ENCODE measurements at regions not wholly inside any gene's neighbourhood (a gene's known extent, or its start where the extent isn't known, plus 50 kb on each side); places are given as distances from the start of the nearest gene placed in this dataset.
"Not testable (repeated sequence)": the region's sequence is repeated elsewhere in the genome, so short reads cannot be mapped to it uniquely, and the experiment has no call there.

DNA sequence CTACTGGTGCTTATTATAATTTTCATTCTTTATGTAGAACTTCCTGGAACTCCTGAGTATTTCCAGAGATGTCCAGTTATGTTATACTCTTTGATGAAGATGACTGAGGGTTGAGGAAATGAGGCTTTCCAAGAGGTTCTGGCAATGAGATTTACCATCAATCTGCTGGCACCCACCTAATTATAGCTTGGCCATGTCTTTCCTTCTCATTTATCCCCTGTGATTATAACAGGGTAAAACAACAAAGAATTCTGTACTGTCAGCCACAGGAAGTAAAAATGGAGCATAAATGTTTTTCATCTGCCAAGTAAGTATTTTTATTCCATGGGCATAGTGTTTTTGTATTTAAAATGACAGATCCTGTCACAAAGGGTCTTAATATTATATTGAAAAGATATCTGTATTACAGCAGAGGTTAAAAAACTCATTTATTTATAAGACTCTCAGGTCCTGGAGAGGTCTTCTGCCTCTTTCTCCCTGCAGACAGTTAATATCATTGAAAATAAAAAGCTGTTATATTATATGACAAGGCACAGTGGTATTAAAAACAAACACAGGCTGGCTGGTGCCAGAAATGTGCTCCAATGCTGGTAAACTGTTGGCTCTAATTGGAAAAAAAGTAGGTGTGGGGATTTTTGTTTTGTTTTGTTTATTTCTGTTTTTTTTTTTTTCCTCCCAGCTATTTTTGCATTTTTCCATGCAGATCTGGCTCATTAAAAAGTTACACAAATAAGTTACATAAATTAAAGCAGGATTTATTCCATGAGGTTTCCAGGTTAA is 1764.1 kb upstream of the CELF4 start:
- no peak overlapping the region for H3K4me3 Mint-ChIP-seq
- DNase-seq (ENCODE audit: low spot score in 2 of 2) = no peak
- no peak overlapping the region for H3K27ac Mint-ChIP-seq
- peaks cover 14% of the 10 kb centered on the region for H3K9me3 Mint-ChIP-seq
- no peak for ATAC-seq
- no peaks in the 10 kb centered on the region for H3K4me1 Mint-ChIP-seq
- H3K36me3 Mint-ChIP-seq = no peaks in the 10 kb centered on the region

DNA sequence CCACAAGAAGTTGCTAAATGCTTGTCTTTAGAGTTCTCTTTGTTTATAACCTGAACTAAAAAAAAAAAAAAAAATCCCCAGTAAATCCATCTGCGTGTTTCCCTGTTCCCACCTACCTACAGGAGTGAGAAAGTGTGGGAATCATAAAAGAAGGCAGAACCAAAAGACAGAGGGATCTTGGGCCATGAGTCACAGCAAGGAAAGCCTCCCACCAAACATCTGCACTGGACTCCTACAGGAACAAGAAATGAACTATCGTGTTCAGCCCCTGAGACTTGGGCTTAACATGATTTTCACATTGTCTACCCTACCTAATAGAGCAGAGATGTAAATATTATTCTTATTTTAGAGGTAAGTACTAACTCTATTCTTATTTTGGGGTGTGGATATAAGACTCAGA is 1761.2 kb upstream of the CELF4 start:
- H3K27ac Mint-ChIP-seq = no peak overlapping the region
- H3K36me3 Mint-ChIP-seq = no peaks in the 10 kb centered on the region
- H3K4me1 Mint-ChIP-seq = no peaks in the 10 kb centered on the region
- H3K9me3 Mint-ChIP-seq = peaks cover 11% of the 10 kb centered on the region
- DNase-seq (ENCODE audit: low spot score in 2 of 2) = no peak
- ATAC-seq = no peak
- H3K4me3 Mint-ChIP-seq = no peak overlapping the region

DNA sequence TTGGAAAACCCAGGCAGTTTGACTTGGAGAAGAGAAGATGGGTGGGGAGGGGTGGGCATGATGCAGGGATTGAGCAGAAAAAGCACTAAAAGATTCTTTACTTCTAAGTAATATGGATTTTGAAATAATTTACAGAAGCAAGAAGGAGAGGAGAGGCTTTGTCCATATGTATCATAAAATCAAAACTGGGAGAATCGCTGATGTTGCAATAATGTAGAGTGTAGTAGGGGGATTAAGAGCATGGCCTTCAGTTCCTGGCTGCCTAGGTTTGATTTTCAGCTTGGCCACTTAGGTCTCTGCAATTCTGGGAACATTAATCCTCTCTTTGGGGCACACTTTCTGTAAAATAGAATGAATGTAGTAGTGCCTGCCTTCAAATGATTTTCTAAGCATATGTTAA is 1760.4 kb upstream of the CELF4 start:
- H3K27ac Mint-ChIP-seq = no peak overlapping the region
- H3K9me3 Mint-ChIP-seq = peaks cover 16% of the 10 kb centered on the region
- DNase-seq (ENCODE audit: low spot score in 2 of 2) (no peak), ATAC-seq (no peak)
- no peaks in the 10 kb centered on the region for H3K36me3 Mint-ChIP-seq
- no peaks in the 10 kb centered on the region for H3K4me1 Mint-ChIP-seq
- no peak overlapping the region for H3K4me3 Mint-ChIP-seq

GRCh38 chr18:39319141-39319540 is 1753.5 kb upstream of the CELF4 start:
- peaks cover 10% of the 10 kb centered on the region for H3K9me3 Mint-ChIP-seq
- no peaks in the 10 kb centered on the region for H3K4me1 Mint-ChIP-seq

GRCh38 chr18:39318462-39318861 is 1752.9 kb upstream of the CELF4 start:
- H3K27ac Mint-ChIP-seq = no peak overlapping the region
- no peaks in the 10 kb centered on the region for H3K4me1 Mint-ChIP-seq
- no peak for DNase-seq (ENCODE audit: low spot score in 2 of 2)
- no peak overlapping the region for H3K4me3 Mint-ChIP-seq
- no peak for ATAC-seq
- peaks cover 13% of the 10 kb centered on the region for H3K9me3 Mint-ChIP-seq
- H3K36me3 Mint-ChIP-seq = no peaks in the 10 kb centered on the region

More at GRCh38 chr18:39319141-39319540, 1753.5 kb upstream of the CELF4 start:
- DNase-seq (ENCODE audit: low spot score in 2 of 2) (no peak), ATAC-seq (no peak)
- H3K4me3 Mint-ChIP-seq = no peak overlapping the region
- H3K27ac Mint-ChIP-seq = no peak overlapping the region
- H3K36me3 Mint-ChIP-seq = no peaks in the 10 kb centered on the region

DNA sequence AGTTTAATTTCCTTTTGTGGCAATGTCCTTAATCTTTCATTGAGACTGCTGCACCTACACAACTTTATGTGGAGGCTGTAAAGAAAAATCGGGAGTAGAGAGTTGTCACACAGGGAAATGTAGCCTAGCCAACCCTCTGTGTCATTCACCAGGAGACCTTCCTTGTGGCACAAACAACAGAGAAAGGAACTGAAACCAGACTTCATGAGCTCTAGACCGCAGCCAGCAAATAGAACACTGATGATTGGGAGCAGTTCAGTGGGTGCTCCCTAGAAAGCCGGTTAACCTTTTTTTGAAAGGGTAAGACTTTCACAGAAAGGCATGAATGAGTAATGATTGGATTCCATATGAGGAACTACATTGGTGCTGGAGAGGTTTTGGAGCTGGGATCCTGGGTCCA is 1752.4 kb upstream of the CELF4 start:
- H3K4me1 Mint-ChIP-seq = no peaks in the 10 kb centered on the region
- H3K9me3 Mint-ChIP-seq = peaks cover 16% of the 10 kb centered on the region
- no peak for DNase-seq (ENCODE audit: low spot score in 2 of 2)
- H3K4me3 Mint-ChIP-seq = no peak overlapping the region
- no peaks in the 10 kb centered on the region for H3K36me3 Mint-ChIP-seq
- no peak overlapping the region for H3K27ac Mint-ChIP-seq
- ATAC-seq = no peak

DNA sequence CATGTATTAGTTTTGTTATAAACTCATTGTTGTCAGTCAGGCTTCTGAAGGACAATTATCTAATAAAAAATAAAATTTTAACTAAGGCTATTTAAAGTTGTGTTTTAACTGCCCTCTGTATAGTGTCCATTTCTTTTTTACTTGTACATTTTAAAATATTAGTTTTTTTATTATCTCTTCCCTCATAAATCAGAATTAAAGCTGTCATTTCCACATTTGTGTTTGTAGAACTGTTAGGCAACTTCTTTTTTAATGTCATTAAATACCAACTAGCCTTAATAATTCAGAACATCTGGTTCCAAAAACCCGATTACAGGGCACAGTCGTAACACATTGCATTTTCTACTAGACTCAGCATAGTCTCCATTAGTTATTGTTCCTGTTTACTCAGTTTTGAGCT is 1749.0 kb upstream of the CELF4 start:
- Mint-ChIP-seq H3K9me3 (peaks cover 12% of the 10 kb centered on the region), H3K4me1 (no peaks in the 10 kb centered on the region), H3K36me3 (no peaks in the 10 kb centered on the region), H3K27ac (no peak overlapping the region), H3K4me3 (no peak overlapping the region)
- ATAC-seq (no peak), DNase-seq (ENCODE audit: low spot score in 2 of 2) (no peak)

DNA sequence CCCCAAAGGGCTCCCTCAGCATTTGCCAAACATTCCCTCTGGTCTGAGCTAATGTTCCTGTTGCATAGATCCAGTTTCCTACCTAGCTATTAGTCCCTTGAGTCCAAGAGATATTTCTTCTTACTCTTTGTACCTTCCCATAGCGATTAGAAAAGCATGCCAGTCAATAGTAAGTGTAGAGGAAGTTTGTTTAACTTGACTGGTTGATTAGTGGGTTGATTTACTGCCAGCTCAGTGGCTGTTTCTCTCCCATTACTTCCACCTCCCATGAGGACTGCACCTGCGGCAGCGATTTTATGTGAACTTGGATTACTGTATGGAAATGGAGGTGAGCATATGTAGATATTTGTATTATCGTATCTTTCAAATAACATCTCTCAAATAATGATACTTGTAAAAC is 1748.4 kb upstream of the CELF4 start:
- Mint-ChIP-seq H3K9me3 (peaks cover 12% of the 10 kb centered on the region), H3K27ac (no peak overlapping the region), H3K4me3 (no peak overlapping the region), H3K4me1 (no peaks in the 10 kb centered on the region), H3K36me3 (no peaks in the 10 kb centered on the region)
- ATAC-seq = no peak
- DNase-seq (ENCODE audit: low spot score in 2 of 2) = no peak

- DNase-seq (ENCODE audit: low spot score in 2 of 2) (no peak), ATAC-seq (no peak)
- Mint-ChIP-seq H3K36me3 (no peaks in the 10 kb centered on the region), H3K4me1 (no peaks in the 10 kb centered on the region), H3K4me3 (no peak overlapping the region), H3K9me3 (peaks cover 17% of the 10 kb centered on the region), H3K27ac (no peak overlapping the region)
Observed at GRCh38 chr18:39311111-39311712, 1745.6 kb upstream of the CELF4 start.

DNA sequence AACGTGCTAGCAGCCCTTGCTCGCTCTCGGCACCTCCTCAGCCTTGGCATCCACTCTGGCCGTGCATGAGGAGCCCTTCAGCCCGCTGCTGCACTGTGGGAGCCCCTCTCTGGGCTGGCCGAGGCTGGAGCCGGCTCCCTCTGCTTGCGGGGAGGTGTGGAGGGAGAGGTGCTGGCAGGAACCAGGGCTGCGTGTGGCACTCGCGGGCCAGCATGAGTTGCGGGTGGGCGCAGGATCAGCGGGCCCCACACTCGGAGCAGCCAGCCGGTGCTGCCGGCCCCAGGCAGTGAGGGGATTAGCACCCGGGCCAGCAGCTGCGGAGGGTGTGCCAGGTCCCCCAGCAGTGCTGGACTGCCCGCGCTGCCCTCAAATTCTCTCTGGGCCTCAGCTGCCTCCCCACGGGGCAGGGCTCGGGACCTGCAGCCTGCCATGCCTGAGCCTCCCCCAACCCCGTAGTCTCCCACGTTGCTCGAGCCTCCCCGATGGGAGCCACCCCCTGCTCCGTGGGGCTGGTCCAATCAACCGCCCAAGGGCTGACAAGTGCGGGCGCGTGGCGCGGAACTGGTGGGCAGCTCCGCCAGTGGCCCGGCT is 1743.4 kb upstream of the CELF4 start:
- not testable (repeated sequence) for H3K27ac Mint-ChIP-seq; H3K4me3 Mint-ChIP-seq; H3K4me1 Mint-ChIP-seq; DNase-seq (ENCODE audit: low spot score in 2 of 2); H3K36me3 Mint-ChIP-seq; ATAC-seq
- H3K9me3 Mint-ChIP-seq = peaks cover 18% of the 10 kb centered on the region

- Mint-ChIP-seq H3K4me3 (no peak overlapping the region), H3K9me3 (peaks cover 10% of the 10 kb centered on the region), H3K4me1 (no peaks in the 10 kb centered on the region), H3K36me3 (no peaks in the 10 kb centered on the region), H3K27ac (no peak overlapping the region)
- no peak for DNase-seq (ENCODE audit: low spot score in 2 of 2)
- no peak for ATAC-seq
Observed at GRCh38 chr18:39305766-39306165, 1740.2 kb upstream of the CELF4 start.

GRCh38 chr18:39302481-39302880 is 1736.9 kb upstream of the CELF4 start:
- ATAC-seq = no peak
- peaks cover 8% of the 10 kb centered on the region for H3K9me3 Mint-ChIP-seq
- no peak overlapping the region for H3K27ac Mint-ChIP-seq
- H3K4me1 Mint-ChIP-seq = no peaks in the 10 kb centered on the region
- no peaks in the 10 kb centered on the region for H3K36me3 Mint-ChIP-seq
- H3K4me3 Mint-ChIP-seq = no peak overlapping the region
- DNase-seq (ENCODE audit: low spot score in 2 of 2) = no peak

GRCh38 chr18:39299152-39299551 is 1733.6 kb upstream of the CELF4 start:
- H3K36me3 Mint-ChIP-seq = no peaks in the 10 kb centered on the region
- no peaks in the 10 kb centered on the region for H3K4me1 Mint-ChIP-seq
- DNase-seq (ENCODE audit: low spot score in 2 of 2) = no peak
- no peak overlapping the region for H3K4me3 Mint-ChIP-seq
- H3K27ac Mint-ChIP-seq = no peak overlapping the region
- peaks cover 6% of the 10 kb centered on the region for H3K9me3 Mint-ChIP-seq
- no peak for ATAC-seq

- Mint-ChIP-seq H3K36me3 (no peaks in the 10 kb centered on the region), H3K27ac (no peak overlapping the region), H3K4me3 (no peak overlapping the region), H3K9me3 (peaks cover 7% of the 10 kb centered on the region), H3K4me1 (no peaks in the 10 kb centered on the region)
- no peak for DNase-seq (ENCODE audit: low spot score in 2 of 2)
- no peak for ATAC-seq
Observed at GRCh38 chr18:39297225-39297624, 1731.6 kb upstream of the CELF4 start.

DNA sequence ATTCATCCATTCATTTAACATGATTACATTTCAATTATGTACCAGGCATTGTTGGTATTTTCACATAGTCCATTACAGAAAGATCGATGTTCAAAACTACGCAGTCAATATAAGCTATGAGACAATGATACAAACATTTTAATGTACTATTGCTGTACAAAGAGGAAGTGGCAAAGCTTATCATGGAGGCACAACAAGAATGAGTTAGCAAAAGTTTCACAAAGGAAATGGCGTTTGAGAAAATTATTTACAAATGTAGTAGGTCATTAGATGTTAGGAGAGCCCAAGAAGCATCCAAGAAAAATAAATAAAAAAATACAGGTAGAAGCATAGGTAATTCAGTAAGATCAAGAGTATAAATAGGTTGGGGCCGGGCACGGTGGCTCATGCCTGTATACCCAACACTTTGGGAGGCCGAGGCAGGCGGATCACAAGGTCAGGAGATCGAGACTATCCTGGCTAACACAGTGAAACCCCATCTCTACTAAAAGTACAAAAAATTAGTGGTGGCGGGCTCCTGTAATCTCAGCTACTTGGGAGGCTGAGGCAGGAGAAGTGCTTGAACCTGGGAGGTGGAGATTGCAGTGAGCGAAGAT is 1730.8 kb upstream of the CELF4 start:
- Mint-ChIP-seq H3K4me3 (no peak overlapping the region), H3K4me1 (no peaks in the 10 kb centered on the region), H3K27ac (no peak overlapping the region), H3K9me3 (peaks cover 7% of the 10 kb centered on the region), H3K36me3 (no peaks in the 10 kb centered on the region)
- DNase-seq (ENCODE audit: low spot score in 2 of 2) (no peak), ATAC-seq (no peak)

GRCh38 chr18:39276764-39277163 is 1711.2 kb upstream of the CELF4 start:
- no peak overlapping the region for H3K4me3 Mint-ChIP-seq
- H3K4me1 Mint-ChIP-seq = no peaks in the 10 kb centered on the region
- H3K36me3 Mint-ChIP-seq = no peaks in the 10 kb centered on the region
- H3K27ac Mint-ChIP-seq = no peak overlapping the region
- DNase-seq (ENCODE audit: low spot score in 2 of 2) (no peak), ATAC-seq (no peak)
- H3K9me3 Mint-ChIP-seq = peaks cover 21% of the 10 kb centered on the region

All from stimulated activated effector memory CD8-positive, alpha-beta T cell treated with anti-CD3 and anti-CD28 coated beads, Interleukin-12 subunit alpha, Interleukin-12 subunit beta, amount 100 ng/mL, for 72 hours (primary cell).